ENCODE measurements at regions not wholly inside any gene's neighbourhood (a gene's known extent, or its start where the extent isn't known, plus 50 kb on each side); places are given as distances from the start of the nearest gene placed in this dataset.

DNA sequence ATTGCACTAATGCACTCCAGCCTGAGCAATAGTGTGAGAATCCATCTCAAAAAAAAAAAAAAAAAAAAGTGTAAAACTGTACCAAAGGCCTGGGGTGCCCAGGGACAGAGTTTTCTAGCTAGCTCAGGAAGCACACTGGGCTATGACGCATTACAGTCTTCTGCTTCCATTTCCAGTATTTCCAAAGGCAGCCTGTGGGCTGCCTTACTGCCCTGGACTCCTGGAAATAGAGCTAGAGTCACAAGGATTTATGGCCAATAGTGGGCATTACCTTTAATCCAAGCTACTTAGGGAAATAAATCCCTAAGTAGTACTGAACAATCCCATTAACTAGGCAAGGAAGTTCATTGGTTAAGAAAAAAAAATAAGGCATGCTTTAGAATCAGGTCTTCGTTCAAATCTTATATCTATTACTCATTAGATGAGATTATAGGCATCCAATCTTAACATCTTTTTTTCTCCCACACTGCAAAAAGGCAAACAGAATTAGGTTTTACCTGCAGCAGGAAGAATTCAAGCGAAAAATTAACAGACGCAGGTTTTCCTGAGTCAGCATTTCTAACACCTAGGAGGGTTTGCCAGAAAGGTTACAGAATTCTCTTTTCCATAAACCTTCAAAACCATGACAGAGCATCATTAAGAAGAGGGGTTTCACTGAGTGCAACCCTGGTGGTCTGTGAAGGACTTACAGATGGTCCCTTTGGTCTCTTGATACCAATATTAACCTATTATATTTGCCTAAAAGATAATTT lies 85.6 kb upstream of the CCDC112 start:
- TF ChIP-seq, protein P1, sequence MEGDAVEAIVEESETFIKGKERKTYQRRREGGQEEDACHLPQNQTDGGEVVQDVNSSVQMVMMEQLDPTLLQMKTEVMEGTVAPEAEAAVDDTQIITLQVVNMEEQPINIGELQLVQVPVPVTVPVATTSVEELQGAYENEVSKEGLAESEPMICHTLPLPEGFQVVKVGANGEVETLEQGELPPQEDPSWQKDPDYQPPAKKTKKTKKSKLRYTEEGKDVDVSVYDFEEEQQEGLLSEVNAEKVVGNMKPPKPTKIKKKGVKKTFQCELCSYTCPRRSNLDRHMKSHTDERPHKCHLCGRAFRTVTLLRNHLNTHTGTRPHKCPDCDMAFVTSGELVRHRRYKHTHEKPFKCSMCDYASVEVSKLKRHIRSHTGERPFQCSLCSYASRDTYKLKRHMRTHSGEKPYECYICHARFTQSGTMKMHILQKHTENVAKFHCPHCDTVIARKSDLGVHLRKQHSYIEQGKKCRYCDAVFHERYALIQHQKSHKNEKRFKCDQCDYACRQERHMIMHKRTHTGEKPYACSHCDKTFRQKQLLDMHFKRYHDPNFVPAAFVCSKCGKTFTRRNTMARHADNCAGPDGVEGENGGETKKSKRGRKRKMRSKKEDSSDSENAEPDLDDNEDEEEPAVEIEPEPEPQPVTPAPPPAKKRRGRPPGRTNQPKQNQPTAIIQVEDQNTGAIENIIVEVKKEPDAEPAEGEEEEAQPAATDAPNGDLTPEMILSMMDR (IDR thresholded peaks at IDR 0.05; ENCODE audit: insufficient read depth, low read depth, low read length, missing control alignments): no peak
- no peak for DNase-seq (ENCODE audit: low read depth)
- H3K4me3 ChIP-seq (ENCODE audit: low read depth, low read length): no peak overlapping the region

DNA sequence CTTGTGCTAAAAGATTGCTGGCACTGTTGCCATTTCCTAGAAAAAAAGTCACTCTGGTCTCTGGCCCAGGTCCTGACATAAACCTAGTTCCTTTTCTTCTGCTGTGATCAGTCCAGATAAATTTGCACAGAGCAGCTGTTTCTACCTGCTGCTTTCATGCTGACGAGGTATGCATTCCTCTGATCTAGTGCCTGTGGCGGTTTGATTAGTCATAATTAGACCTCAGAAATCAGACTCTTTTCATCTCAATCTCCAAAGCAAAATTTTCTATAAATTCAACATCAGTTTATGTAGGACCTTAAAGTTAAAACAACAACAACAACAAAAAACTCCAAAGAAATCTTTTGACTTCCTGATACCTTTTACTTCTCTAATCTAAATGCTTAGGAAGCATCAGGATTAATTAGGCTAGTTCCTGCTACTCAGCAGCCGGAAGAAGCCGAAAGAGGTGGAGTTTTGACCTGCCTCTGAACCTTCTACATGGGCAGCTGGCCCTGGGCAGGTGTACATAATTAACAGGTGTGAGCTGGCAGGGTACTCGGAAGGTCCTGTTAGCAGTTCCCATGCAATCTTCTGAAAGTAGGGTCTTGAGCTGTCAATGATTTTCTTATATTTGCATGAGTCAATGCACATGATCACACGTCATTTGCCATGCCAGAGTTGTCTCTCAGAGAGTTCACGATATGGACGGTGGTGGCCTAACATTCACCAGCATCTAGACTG lies 83.3 kb upstream of the CCDC112 start:
- peak; percentile 62 for DNase-seq (ENCODE audit: low read depth)
- H3K4me3 ChIP-seq (ENCODE audit: low read depth, low read length): no peak overlapping the region
- TF ChIP-seq, protein P1 (IDR thresholded peaks at IDR 0.05; ENCODE audit: insufficient read depth, low read depth, low read length, missing control alignments): no peak

DNA sequence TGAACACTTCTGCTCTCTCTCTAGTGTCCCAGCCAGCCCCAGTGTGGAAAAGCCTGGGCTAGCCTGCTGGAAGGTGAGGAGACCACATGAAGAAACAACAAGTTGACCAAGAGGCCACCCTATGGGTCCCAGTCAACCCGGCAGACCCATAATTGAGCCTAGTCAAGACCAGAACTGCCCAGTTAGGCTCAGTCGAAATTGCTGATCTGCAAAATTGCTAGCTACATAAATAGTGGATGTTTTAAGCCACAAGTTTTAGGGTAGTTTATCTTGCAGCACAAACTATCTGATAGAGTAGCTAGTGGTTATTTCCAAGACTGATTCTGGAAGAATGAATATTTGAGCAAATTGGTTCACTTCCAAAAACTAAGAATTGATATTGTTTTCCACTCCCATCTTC lies 82.3 kb upstream of the CCDC112 start:
- no peak overlapping the region for H3K4me3 ChIP-seq (ENCODE audit: low read depth, low read length)
- TF ChIP-seq, protein P1 (IDR thresholded peaks at IDR 0.05; ENCODE audit: insufficient read depth, low read depth, low read length, missing control alignments): no peak
- DNase-seq (ENCODE audit: low read depth): no peak

DNA sequence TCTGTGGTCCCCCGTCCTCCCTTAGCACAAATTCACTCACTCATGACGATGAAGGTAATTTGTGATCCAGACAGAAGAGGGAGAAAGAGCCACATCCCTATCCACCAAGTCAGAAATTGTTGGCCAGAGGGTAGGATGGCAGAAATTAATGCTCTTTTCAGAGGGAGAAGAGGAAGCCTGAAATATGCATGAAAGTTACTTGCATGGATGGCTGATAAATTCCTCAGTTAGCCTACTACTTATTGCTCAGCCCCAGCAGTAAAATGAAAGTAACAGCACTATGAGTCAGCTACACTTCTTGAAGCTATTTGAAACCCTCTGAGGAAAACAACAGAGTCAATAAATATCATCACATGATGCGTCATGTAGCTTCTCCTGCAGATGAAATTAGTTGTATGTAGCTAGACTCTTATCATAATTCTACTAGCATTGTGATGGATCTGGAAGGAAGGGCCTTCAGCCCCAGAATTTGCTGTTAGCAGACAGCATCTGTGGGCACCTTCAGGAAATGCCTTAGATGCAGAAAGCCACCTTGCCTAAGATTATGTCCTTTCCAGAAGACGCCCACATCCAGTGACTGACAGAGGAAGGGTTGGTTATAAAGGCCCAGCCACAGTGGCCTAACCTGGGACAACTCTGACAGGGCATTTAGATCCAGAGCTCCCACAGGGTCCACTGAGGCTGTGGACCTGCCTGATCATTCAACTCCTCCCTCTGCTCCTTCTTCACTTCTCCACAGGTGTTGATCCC lies 81.2 kb upstream of the CCDC112 start:
- TF ChIP-seq, protein P1 (IDR thresholded peaks at IDR 0.05; ENCODE audit: insufficient read depth, low read depth, low read length, missing control alignments): no peak
- no peak overlapping the region for H3K4me3 ChIP-seq (ENCODE audit: low read depth, low read length)
- peak; percentile 44 for DNase-seq (ENCODE audit: low read depth)

DNA sequence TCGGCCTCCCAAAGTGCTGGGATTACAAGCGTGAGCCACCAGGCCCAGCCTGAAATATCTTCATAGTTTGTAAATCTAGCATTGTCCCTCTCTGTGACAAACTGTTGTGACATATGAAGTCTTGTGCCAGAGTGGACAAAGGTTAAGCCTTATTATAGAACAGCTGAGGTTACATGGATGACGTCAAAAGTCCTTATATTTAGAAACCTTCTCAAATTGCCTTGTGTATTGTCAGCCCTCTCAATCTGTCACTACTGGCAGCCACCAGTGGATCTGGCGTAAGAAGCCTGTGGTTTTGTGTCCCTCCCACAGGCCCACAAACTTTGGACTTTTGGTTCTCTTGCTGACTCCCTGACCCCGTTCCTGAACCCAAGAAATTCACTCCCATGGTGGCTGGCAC lies 79.4 kb upstream of the CCDC112 start:
- DNase-seq (ENCODE audit: low read depth): no peak
- TF ChIP-seq, protein P1 (IDR thresholded peaks at IDR 0.05; ENCODE audit: insufficient read depth, low read depth, low read length, missing control alignments): no peak
- H3K4me3 ChIP-seq (ENCODE audit: low read depth, low read length): no peak overlapping the region

DNA sequence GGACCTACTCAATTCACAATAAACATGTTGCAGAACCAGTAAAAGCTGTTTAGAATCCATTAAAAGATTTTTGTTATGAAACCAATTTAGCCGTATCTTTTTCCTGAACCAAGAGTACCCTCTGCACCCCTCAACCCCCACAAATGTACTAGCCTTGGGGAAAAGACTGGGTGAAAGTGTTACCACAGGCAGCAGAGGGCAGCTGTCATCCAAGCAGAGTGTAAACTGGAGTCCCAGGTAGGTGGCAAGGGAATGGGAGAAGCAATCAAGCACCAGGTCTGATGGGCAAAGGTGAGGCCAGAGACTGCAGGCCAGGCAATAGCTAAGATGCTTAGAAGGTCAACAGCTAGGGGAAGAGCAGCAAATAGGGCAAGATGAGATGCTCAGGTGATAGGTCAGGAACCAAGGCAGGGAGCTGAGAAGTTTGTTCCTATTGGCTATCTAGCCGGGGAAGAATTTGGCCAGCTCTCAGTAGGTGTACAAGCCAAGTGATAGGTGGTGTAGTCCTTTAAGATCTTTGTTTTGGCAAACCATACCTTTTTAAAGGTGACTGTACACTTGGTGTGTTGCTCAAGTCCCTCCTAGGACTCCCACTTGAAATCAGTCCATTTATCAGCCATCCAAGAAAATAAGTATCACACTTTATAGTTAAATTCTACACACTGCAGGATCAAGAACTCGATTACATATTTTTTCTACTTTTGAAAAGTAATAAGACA lies 77.8 kb upstream of the CCDC112 start:
- DNase-seq (ENCODE audit: low read depth): no peak
- TF ChIP-seq, protein P1 (IDR thresholded peaks at IDR 0.05; ENCODE audit: insufficient read depth, low read depth, low read length, missing control alignments): no peak
- no peak overlapping the region for H3K4me3 ChIP-seq (ENCODE audit: low read depth, low read length)

Measured in GM12865 (cell line).